ENCODE measurements at regions not wholly inside any gene's neighbourhood (a gene's known extent, or its start where the extent isn't known, plus 50 kb on each side); places are given as distances from the start of the nearest gene placed in this dataset.

DNA sequence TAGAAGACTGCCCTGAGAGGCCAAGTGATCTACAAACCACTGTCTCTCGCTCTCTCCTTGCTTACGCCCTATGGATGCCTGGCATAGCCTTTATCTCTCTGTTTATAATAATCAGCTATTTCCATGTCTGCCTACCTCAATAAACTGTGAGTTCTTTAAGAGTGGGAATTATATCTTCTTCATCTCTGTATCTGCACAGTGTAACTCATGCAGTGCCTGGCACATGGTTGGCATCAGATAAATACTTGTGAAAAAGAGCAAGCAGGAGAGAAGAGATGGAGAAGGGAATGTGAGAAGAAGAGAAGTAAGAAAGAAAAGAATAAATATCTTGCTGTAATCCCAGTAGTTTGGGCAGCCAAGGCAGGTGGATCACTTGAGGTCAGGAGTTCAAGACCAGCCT lies 94.6 kb upstream of the TNPO1 start:
- no peak for TF ChIP-seq EZH2 (IDR thresholded peaks at IDR 0.05; ENCODE audit: borderline replicate concordance, low read depth, low read length, poor library complexity, severe bottlenecking)
- TF ChIP-seq, protein P1, sequence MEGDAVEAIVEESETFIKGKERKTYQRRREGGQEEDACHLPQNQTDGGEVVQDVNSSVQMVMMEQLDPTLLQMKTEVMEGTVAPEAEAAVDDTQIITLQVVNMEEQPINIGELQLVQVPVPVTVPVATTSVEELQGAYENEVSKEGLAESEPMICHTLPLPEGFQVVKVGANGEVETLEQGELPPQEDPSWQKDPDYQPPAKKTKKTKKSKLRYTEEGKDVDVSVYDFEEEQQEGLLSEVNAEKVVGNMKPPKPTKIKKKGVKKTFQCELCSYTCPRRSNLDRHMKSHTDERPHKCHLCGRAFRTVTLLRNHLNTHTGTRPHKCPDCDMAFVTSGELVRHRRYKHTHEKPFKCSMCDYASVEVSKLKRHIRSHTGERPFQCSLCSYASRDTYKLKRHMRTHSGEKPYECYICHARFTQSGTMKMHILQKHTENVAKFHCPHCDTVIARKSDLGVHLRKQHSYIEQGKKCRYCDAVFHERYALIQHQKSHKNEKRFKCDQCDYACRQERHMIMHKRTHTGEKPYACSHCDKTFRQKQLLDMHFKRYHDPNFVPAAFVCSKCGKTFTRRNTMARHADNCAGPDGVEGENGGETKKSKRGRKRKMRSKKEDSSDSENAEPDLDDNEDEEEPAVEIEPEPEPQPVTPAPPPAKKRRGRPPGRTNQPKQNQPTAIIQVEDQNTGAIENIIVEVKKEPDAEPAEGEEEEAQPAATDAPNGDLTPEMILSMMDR (conservative IDR thresholded peaks at IDR 0.05; ENCODE audit: low read depth, low read length), result no peak
